SK-N-SH (cell line): ENCODE measurements at regions not wholly inside any gene's neighbourhood (a gene's known extent, or its start where the extent isn't known, plus 50 kb on each side); places are given as distances from the start of the nearest gene placed in this dataset.

Source experiments
- CTCF ChIA-PET: fragments of 300-600, 350-600 bp; formaldehyde crosslinking; extraction: SDS; loops from one replicate; lab custom pipeline; 2021; lab: Yijun Ruan, JAX
- POLR2A ChIA-PET: fragments of 350-600 bp; sonication (Branson Sonifier 250); formaldehyde crosslinking; extraction: SDS; loops from one replicate; lab custom pipeline; 2020; ENCODE audit warnings: antibody characterized with exemption, inconsistent platforms; lab: Yijun Ruan, JAX
- DNase-seq: peaks from one replicate; pipeline ENCODE4 v3.0.0; 2012
- H2AFZ ChIP-seq: fragments of 200-600 bp; sonication (generic); 2 replicates; pipeline ENCODE4 v1.8.1; 2016; ENCODE audit warnings: antibody characterized with exemption, mild to moderate bottlenecking, low read depth
- H3F3A ChIP-seq: fragments of 200-600 bp; sonication (generic); replicated peaks from 2 replicates; pipeline ENCODE3; 2016; ENCODE audit warnings: antibody characterized with exemption, mild to moderate bottlenecking; ENCODE audit not compliant: insufficient read depth
- H3K27ac ChIP-seq, 2 experiments: fragments of 200-500 bp in 1 of 2; fragments of 200-600 bp in 1 of 2; sonication (Bioruptor generic) in 1 of 2; sonication (generic), shearing (Covaris generic) in 1 of 2; 2 replicates each; pipeline versions ENCODE4 v1.5.1 to v1.6.1; 2014 to 2016; ENCODE audit warnings: low read depth in 2 of 2, inconsistent platforms in 1 of 2, low read length in 1 of 2, mild to moderate bottlenecking in 1 of 2, mixed read lengths in 1 of 2
- H3K27me3 ChIP-seq: fragments of 200-600 bp; sonication (generic), shearing (Covaris generic); 2 replicates; pipeline ENCODE4 v1.6.1; 2016; ENCODE audit warnings: mixed run types; ENCODE audit not compliant: insufficient read depth
- H3K36me3 ChIP-seq, 2 experiments: fragments of 200-500 bp in 1 of 2; fragments of 200-600 bp in 1 of 2; sonication (Bioruptor generic) in 1 of 2; sonication (generic) in 1 of 2; replicated peaks in 1 of 2; 2 replicates each; pipeline versions ENCODE3 to v1.5.1; 2014 to 2016; ENCODE audit warnings: low read length in 1 of 2, mild to moderate bottlenecking in 1 of 2; ENCODE audit not compliant: insufficient read depth in 2 of 2, control insufficient read depth in 1 of 2
- H3K4me1 ChIP-seq, 2 experiments: fragments of 200-500 bp in 1 of 2; fragments of 200-600 bp in 1 of 2; sonication (Bioruptor generic) in 1 of 2; sonication (generic), shearing (Covaris generic) in 1 of 2; 2 replicates each; pipeline versions ENCODE4 v1.5.1 to v1.6.1; 2014 to 2016; ENCODE audit warnings: low read depth in 1 of 2, low read length in 1 of 2, mixed run types in 1 of 2; ENCODE audit not compliant: insufficient read depth in 2 of 2, control insufficient read depth in 1 of 2
- H3K4me2 ChIP-seq: fragments of 200-600 bp; sonication (generic), shearing (Covaris generic); 2 replicates; pipeline ENCODE4 v1.6.1; 2017; ENCODE audit warnings: mixed run types
- H3K4me3 ChIP-seq, 2 experiments: fragments of 200-500 bp in 1 of 2; fragments of 200-600 bp in 1 of 2; sonication (Bioruptor generic) in 1 of 2; sonication (generic), shearing (Covaris generic) in 1 of 2; 2 replicates each; pipeline versions ENCODE4 v1.5.1 to v1.8.1; 2014 to 2016; ENCODE audit warnings: low read depth in 2 of 2, inconsistent platforms in 1 of 2, low read length in 1 of 2, mild to moderate bottlenecking in 1 of 2, mixed read lengths in 1 of 2, moderate library complexity in 1 of 2
- H3K79me2 ChIP-seq: fragments of 200-600 bp; sonication (generic); 2 replicates; pipeline ENCODE4 v1.8.1; 2017; ENCODE audit warnings: mild to moderate bottlenecking; ENCODE audit not compliant: insufficient read depth
- H3K9ac ChIP-seq: fragments of 200-600 bp; sonication (generic); 2 replicates; pipeline ENCODE4 v1.6.1; 2017; ENCODE audit warnings: mixed run types
- H3K9me2 ChIP-seq: fragments of 200-600 bp; sonication (generic); 2 replicates; pipeline ENCODE4 v1.6.1; 2017; ENCODE audit warnings: mixed run types
- H3K9me3 ChIP-seq: fragments of 200-600 bp; sonication (generic); 2 replicates; pipeline ENCODE4 v1.6.1; 2017; ENCODE audit warnings: mixed run types, mild to moderate bottlenecking, moderate library complexity
- H4K20me1 ChIP-seq: fragments of 200-600 bp; sonication (generic); 2 replicates; pipeline ENCODE4 v1.6.1; 2017; ENCODE audit warnings: mild to moderate bottlenecking, mixed run types; ENCODE audit not compliant: insufficient read depth
- CTCF ChIP-seq: fragments of 200-600 bp; sonication (generic); IDR thresholded peaks from 2 replicates; pipeline ENCODE4 v1.6.1; 2017; ENCODE audit warnings: antibody characterized with exemption, mild to moderate bottlenecking, moderate library complexity
- ELF1 ChIP-seq: IDR thresholded peaks from 2 replicates; pipeline ENCODE4 v1.4.0; 2012
- EP300 ChIP-seq, 2 experiments: IDR thresholded peaks; 2 replicates each; pipeline versions ENCODE4 v1.4.0 to v1.6.1; 2012; ENCODE audit warnings: borderline replicate concordance in 1 of 2, low read depth in 1 of 2, low read length in 1 of 2
- EZH2phosphoT487 ChIP-seq: fragments of 200-600 bp; sonication (generic); IDR thresholded peaks from 2 replicates; pipeline ENCODE4 v1.6.1; 2017; ENCODE audit warnings: low read depth, mixed run types, mild to moderate bottlenecking, antibody characterized with exemption, moderate library complexity, borderline replicate concordance
- FOSL2 ChIP-seq: IDR thresholded peaks from 2 replicates; pipeline ENCODE4 v1.4.0; 2012; ENCODE audit warnings: low read depth, mild to moderate bottlenecking, moderate library complexity, borderline replicate concordance
- FOXM1 ChIP-seq: IDR thresholded peaks from 2 replicates; pipeline ENCODE4 v1.4.0; 2012; ENCODE audit warnings: low read depth, mild to moderate bottlenecking
- GABPA ChIP-seq: IDR thresholded peaks from 2 replicates; pipeline ENCODE4 v1.4.0; 2012; ENCODE audit warnings: low read depth, mild to moderate bottlenecking
- GATA2 ChIP-seq: sonication (generic); formaldehyde crosslinking; IDR thresholded peaks from 2 replicates; pipeline ENCODE4 v1.5.0; 2020; ENCODE audit warnings: mild to moderate bottlenecking, missing genetic modification reagents
- IRF3 ChIP-seq: fragments of 150-350 bp; IDR thresholded peaks from 2 replicates; pipeline ENCODE4 v1.6.1; 2016; ENCODE audit warnings: mild to moderate bottlenecking, low read depth, low read length
- JUND ChIP-seq: IDR thresholded peaks from 2 replicates; pipeline ENCODE4 v1.4.0; 2012
- MXI1 ChIP-seq: IDR thresholded peaks from 2 replicates; pipeline ENCODE4 v1.6.1; 2012; ENCODE audit warnings: mild to moderate bottlenecking, low read depth, low read length, improper control_type of control experiment
- NFIC ChIP-seq: IDR thresholded peaks from 2 replicates; pipeline ENCODE4 v1.4.0; 2012; ENCODE audit warnings: borderline replicate concordance
- NRF1 ChIP-seq: IDR thresholded peaks from 2 replicates; pipeline ENCODE4 v1.6.1; 2012; ENCODE audit warnings: low read depth, mild to moderate bottlenecking, low read length
- PBX3 ChIP-seq: IDR thresholded peaks from 2 replicates; pipeline ENCODE4; 2012
- RAD21 ChIP-seq: IDR thresholded peaks from 2 replicates; pipeline ENCODE4 v1.6.1; 2012; ENCODE audit warnings: mild to moderate bottlenecking, low read length
- RCOR1 ChIP-seq: fragments of 150-350 bp; IDR thresholded peaks from 2 replicates; pipeline ENCODE4 v1.6.1; 2017; ENCODE audit warnings: antibody characterized with exemption, low read length
- RFX5 ChIP-seq: IDR thresholded peaks from 2 replicates; pipeline ENCODE4 v1.6.1; 2012; ENCODE audit warnings: mild to moderate bottlenecking, improper control_type of control experiment, low read length
- RXRA ChIP-seq: IDR thresholded peaks from 2 replicates; pipeline ENCODE4 v1.4.0; 2012; ENCODE audit warnings: low read depth, mild to moderate bottlenecking, borderline replicate concordance
- TAF1 ChIP-seq: IDR thresholded peaks from 2 replicates; pipeline ENCODE4 v1.6.1; 2012; ENCODE audit warnings: low read depth, mild to moderate bottlenecking, low read length, moderate library complexity, borderline replicate concordance
- TCF12 ChIP-seq: IDR thresholded peaks from 2 replicates; pipeline ENCODE4 v1.4.0; 2012
- USF1 ChIP-seq: IDR thresholded peaks from 2 replicates; pipeline ENCODE4 v1.4.0; 2012; ENCODE audit warnings: low read depth, borderline replicate concordance
- USF2 ChIP-seq: fragments of 150-350 bp; IDR thresholded peaks from 2 replicates; pipeline ENCODE4 v1.6.1; 2017; ENCODE audit warnings: antibody characterized with exemption, low read length, low read depth, borderline replicate concordance
- ZBTB33 ChIP-seq: IDR thresholded peaks from 2 replicates; pipeline ENCODE4 v1.4.0; 2012; ENCODE audit warnings: low read depth, borderline replicate concordance
- WGBS: methylation state at CpG from one replicate; pipeline ENCODE4 v1.1.6; 2017; ENCODE audit warnings: low lambda C conversion rate; 5-methylcytosine and 5-hydroxymethylcytosine counted together

- no peak for DNase-seq
- POLR2A ChIA-PET, result no interaction called here
- Histone ChIP-seq H3K9ac (no peak overlapping the region), H3K4me2 (no peak overlapping the region), H2AFZ (no peak overlapping the region), H4K20me1 (no peaks in the 10 kb centered on the region), H3K9me2 (no peaks in the 10 kb centered on the region), H3K9me3 (no peaks in the 10 kb centered on the region), H3K79me2 (no peaks in the 10 kb centered on the region), H3K4me1 (no peaks in the 10 kb centered on the region), H3F3A (no peaks in the 10 kb centered on the region), H3K36me3 (no peaks in the 10 kb centered on the region), H3K27me3 (no peaks in the 10 kb centered on the region), H3K4me3 (no peak overlapping the region), H3K27ac (no peak overlapping the region)
- CTCF ChIA-PET, result no interaction called here
- no peak for TF ChIP-seq FOSL2
- no peak for TF ChIP-seq MXI1
- TF ChIP-seq IRF3, result no peak
- no peak for TF ChIP-seq ZBTB33
- TF ChIP-seq ELF1, result no peak
- no peak for TF ChIP-seq USF2
- TF ChIP-seq USF1, result no peak
- no peak for TF ChIP-seq EZH2phosphoT487
- no peak for TF ChIP-seq GABPA
- TF ChIP-seq NFIC, result no peak
- no peak for TF ChIP-seq EP300 (IDR thresholded peaks at IDR 0.05; ENCODE audit: borderline replicate concordance in 1 of 2, low read depth in 1 of 2, low read length in 1 of 2)
- TF ChIP-seq RCOR1, result no peak
- no peak for TF ChIP-seq RFX5
- no peak for TF ChIP-seq GATA2 (CRISPR knock-in tag)
These were observed 81.1 kb upstream of the EDNRB start for GRCh38 chr13:77999746-78000145.

GRCh38 chr13:77994166-77994565, 75.5 kb upstream of the EDNRB start:
- Histone ChIP-seq H3K4me1 (no peaks in the 10 kb centered on the region), H3K27ac (no peak overlapping the region), H3K36me3 (no peaks in the 10 kb centered on the region), H3K79me2 (no peaks in the 10 kb centered on the region), H3K27me3 (no peaks in the 10 kb centered on the region), H3K9me2 (no peaks in the 10 kb centered on the region; the same call in 1 of the 2 replicates), H3K9me3 (no peaks in the 10 kb centered on the region), H2AFZ (no peak overlapping the region), H3K9ac (no peak overlapping the region), H3K4me3 (no peak overlapping the region), H4K20me1 (no peaks in the 10 kb centered on the region), H3F3A (no peaks in the 10 kb centered on the region), H3K4me2 (no peak overlapping the region)
- CTCF ChIA-PET, result no interaction called here
- DNase-seq, result no peak
- POLR2A ChIA-PET, result no interaction called here
- WGBS, result 47% methylated on average over 3 of the region's 3 CpGs
- TF ChIP-seq TCF12, result no peak
- TF ChIP-seq RAD21, result no peak
- no peak for TF ChIP-seq NRF1
- TF ChIP-seq CTCF, result no peak
- TF ChIP-seq GATA2 (CRISPR knock-in tag), result no peak
- TF ChIP-seq PBX3, result no peak
- no peak for TF ChIP-seq FOXM1
- TF ChIP-seq RXRA, result no peak
- no peak for TF ChIP-seq FOSL2
- no peak for TF ChIP-seq JUND
- no peak for TF ChIP-seq TAF1
- no peak for TF ChIP-seq ELF1
